ENCODE measurements at regions not wholly inside any gene's neighbourhood (a gene's known extent, or its start where the extent isn't known, plus 50 kb on each side); places are given as distances from the start of the nearest gene placed in this dataset.
A peak's percentile ranks its signal among the peaks of the same experiment; 100 is the strongest.

DNA sequence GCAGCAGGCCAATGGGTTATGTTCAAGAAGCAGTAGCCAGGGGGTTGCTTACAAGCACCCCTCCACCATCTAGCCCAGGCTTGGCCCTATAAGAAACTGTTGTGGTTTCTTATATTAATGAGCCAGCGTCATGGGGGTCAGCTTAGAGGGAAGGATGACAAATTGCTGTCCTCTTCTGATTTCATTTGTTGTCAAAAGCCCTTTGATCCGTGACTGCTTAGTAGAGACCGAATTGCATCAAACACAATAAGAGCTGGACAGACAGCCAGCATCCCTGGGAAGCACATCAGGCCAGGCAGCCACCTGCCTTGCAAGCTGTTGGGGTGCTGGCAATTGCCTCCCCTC, 206.6 kb upstream of the SETBP1 start:
- no peak overlapping the region for H2BK15ac ChIP-seq (ENCODE audit: low read length)
- H3K79me1 ChIP-seq (ENCODE audit: low read depth, low read length) = no peaks in the 10 kb centered on the region
- H3K4me3 ChIP-seq (ENCODE audit: low read length in 2 of 2) = no peak overlapping the region
- WGBS, 2 donors (ENCODE audit: extremely low coverage in 2 of 2, insufficient read length in 2 of 2, insufficient replicate concordance in 1 of 2) = no CpG with 5 or more reads among the region's 3 CpGs
- DNase-seq (ENCODE audit: low spot score) = no peak
- no peak overlapping the region for H3K27ac ChIP-seq (replicated peaks; ENCODE audit: low read length)
- H2BK12ac ChIP-seq (ENCODE audit: low read length) = no peak overlapping the region
- no peak overlapping the region for H4K8ac ChIP-seq (ENCODE audit: low read depth, low read length)
- peaks cover 0 to 3% of the 10 kb centered on the region in 2 donors for H3K4me1 ChIP-seq (ENCODE audit: control insufficient read depth in 2 of 2, insufficient read depth in 1 of 2, low read depth in 1 of 2, low read length in 2 of 2)
- no peak overlapping the region for H3K18ac ChIP-seq (ENCODE audit: low read length)
- H2AK5ac ChIP-seq (ENCODE audit: low read depth, low read length) = no peak overlapping the region
- no peaks in the 10 kb centered on the region for H3K36me3 ChIP-seq (replicated peaks in 1 of 2; ENCODE audit: control insufficient read depth in 2 of 2, insufficient read depth in 2 of 2, low read length in 2 of 2)
- peak overlapping the region; percentile 40 for H3K14ac ChIP-seq (ENCODE audit: low read length)
- H2AFZ ChIP-seq (ENCODE audit: low read length) = no peak overlapping the region
- H3K4ac ChIP-seq (ENCODE audit: low read length) = no peak overlapping the region
- no peak overlapping the region for H3K23ac ChIP-seq (ENCODE audit: low read depth, low read length, poor library complexity)
- no peak overlapping the region for H2BK5ac ChIP-seq (ENCODE audit: low read length)
- H2BK120ac ChIP-seq (ENCODE audit: low read depth, low read length) = no peak overlapping the region
- H3K4me2 ChIP-seq (ENCODE audit: insufficient read depth, low read length, poor library complexity, severe bottlenecking) = no peak overlapping the region
- H3K27me3 ChIP-seq (ENCODE audit: control insufficient read depth in 3 of 3, insufficient read depth in 3 of 3, low read depth in 1 of 3, low read length in 3 of 3) = peaks cover 0 to 6% (median 0%) of the 10 kb centered on the region in 3 experiments
- H3K9ac ChIP-seq (ENCODE audit: low read depth, low read length, poor library complexity) = no peak overlapping the region
- H3K9me3 ChIP-seq (replicated peaks in 1 of 2; ENCODE audit: control insufficient read depth in 2 of 2, insufficient read depth in 1 of 2, low read depth in 1 of 2, low read length in 2 of 2) = peaks cover 1% of the 10 kb centered on the region in 2 donors
- no peak overlapping the region for H4K91ac ChIP-seq (ENCODE audit: low read depth, low read length, poor library complexity)

DNA sequence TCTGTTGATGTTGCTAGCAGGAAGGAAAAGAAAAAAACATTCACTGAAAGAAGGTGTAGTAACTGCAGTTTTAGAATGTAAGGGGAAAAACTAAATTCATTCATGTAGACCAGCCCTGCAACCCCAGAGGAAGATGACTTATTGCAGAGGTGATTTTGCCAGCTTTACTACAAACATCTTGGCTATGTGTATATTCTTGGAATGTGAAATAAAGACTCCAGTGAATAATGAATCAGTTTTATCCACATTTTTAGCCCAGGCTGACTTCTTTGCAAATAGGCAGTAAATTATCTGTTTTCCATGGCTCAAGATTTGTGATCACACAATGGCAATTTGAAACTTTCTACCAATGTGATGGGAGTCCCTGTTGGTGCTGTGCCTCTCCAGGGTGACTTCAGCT, 206.1 kb upstream of the SETBP1 start:
- Histone ChIP-seq H3K14ac (ENCODE audit: low read length) (no peak overlapping the region), H3K9ac (ENCODE audit: low read depth, low read length, poor library complexity) (no peak overlapping the region), H2BK120ac (ENCODE audit: low read depth, low read length) (no peak overlapping the region), H3K4me1 (ENCODE audit: control insufficient read depth in 2 of 2, insufficient read depth in 1 of 2, low read depth in 1 of 2, low read length in 2 of 2) (peaks cover 0 to 3% of the 10 kb centered on the region in 2 donors), H3K27me3 (ENCODE audit: control insufficient read depth in 3 of 3, insufficient read depth in 3 of 3, low read depth in 1 of 3, low read length in 3 of 3) (peaks cover 0 to 6% (median 0%) of the 10 kb centered on the region in 3 experiments), H3K36me3 (replicated peaks in 1 of 2; ENCODE audit: control insufficient read depth in 2 of 2, insufficient read depth in 2 of 2, low read length in 2 of 2) (no peaks in the 10 kb centered on the region), H3K27ac (replicated peaks; ENCODE audit: low read length) (no peak overlapping the region), H3K79me1 (ENCODE audit: low read depth, low read length) (no peaks in the 10 kb centered on the region), H3K4me2 (ENCODE audit: insufficient read depth, low read length, poor library complexity, severe bottlenecking) (no peak overlapping the region), H4K8ac (ENCODE audit: low read depth, low read length) (no peak overlapping the region), H3K4me3 (ENCODE audit: low read length in 2 of 2) (no peak overlapping the region), H2BK15ac (ENCODE audit: low read length) (no peak overlapping the region), H4K91ac (ENCODE audit: low read depth, low read length, poor library complexity) (no peak overlapping the region), H2BK5ac (ENCODE audit: low read length) (no peak overlapping the region), H3K9me3 (replicated peaks in 1 of 2; ENCODE audit: control insufficient read depth in 2 of 2, insufficient read depth in 1 of 2, low read depth in 1 of 2, low read length in 2 of 2) (peaks cover 7% of the 10 kb centered on the region in 2 donors), H2BK12ac (ENCODE audit: low read length) (no peak overlapping the region), H2AFZ (ENCODE audit: low read length) (no peak overlapping the region), H3K4ac (ENCODE audit: low read length) (no peak overlapping the region), H3K23ac (ENCODE audit: low read depth, low read length, poor library complexity) (no peak overlapping the region), H2AK5ac (ENCODE audit: low read depth, low read length) (no peak overlapping the region), H3K18ac (ENCODE audit: low read length) (no peak overlapping the region)
- no peak for DNase-seq (ENCODE audit: low spot score)

DNA sequence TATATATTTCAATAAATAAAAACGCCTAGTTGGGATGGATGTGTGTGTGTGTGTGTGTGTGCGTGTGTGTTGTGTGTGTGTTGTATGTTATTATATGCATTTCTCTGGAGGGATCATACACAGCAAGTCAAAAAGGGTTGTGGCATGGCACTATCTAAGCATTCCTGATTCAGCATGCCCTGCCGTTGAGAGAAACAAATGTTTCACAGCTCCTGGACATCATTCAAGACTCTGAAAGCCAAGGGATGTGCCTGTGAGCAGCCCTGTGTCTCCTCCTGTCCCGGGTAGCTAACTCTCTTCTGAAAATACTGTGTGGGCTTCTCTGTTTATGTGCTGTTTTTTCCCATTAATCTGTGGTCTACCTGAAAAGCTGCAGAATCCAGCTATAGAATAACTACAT, 197.9 kb upstream of the SETBP1 start:
- Histone ChIP-seq H3K14ac (ENCODE audit: low read length) (no peak overlapping the region), H3K27ac (replicated peaks; ENCODE audit: low read length) (no peak overlapping the region), H3K4ac (ENCODE audit: low read length) (no peak overlapping the region), H3K9ac (ENCODE audit: low read depth, low read length, poor library complexity) (no peak overlapping the region), H3K36me3 (replicated peaks in 1 of 2; ENCODE audit: control insufficient read depth in 2 of 2, insufficient read depth in 2 of 2, low read length in 2 of 2) (no peaks in the 10 kb centered on the region), H3K4me2 (ENCODE audit: insufficient read depth, low read length, poor library complexity, severe bottlenecking) (no peak overlapping the region), H3K23ac (ENCODE audit: low read depth, low read length, poor library complexity) (no peak overlapping the region), H3K27me3 (ENCODE audit: control insufficient read depth in 3 of 3, insufficient read depth in 3 of 3, low read depth in 1 of 3, low read length in 3 of 3) (no peaks in the 10 kb centered on the region), H2BK120ac (ENCODE audit: low read depth, low read length) (no peak overlapping the region), H3K4me3 (ENCODE audit: low read length in 2 of 2) (no peak overlapping the region), H2BK12ac (ENCODE audit: low read length) (no peak overlapping the region), H3K4me1 (ENCODE audit: control insufficient read depth in 2 of 2, insufficient read depth in 1 of 2, low read depth in 1 of 2, low read length in 2 of 2) (no peaks in the 10 kb centered on the region), H3K18ac (ENCODE audit: low read length) (no peak overlapping the region), H3K79me1 (ENCODE audit: low read depth, low read length) (no peaks in the 10 kb centered on the region), H2AFZ (ENCODE audit: low read length) (no peak overlapping the region), H4K8ac (ENCODE audit: low read depth, low read length) (no peak overlapping the region), H4K91ac (ENCODE audit: low read depth, low read length, poor library complexity) (no peak overlapping the region), H2BK15ac (ENCODE audit: low read length) (no peak overlapping the region), H3K9me3 (replicated peaks in 1 of 2; ENCODE audit: control insufficient read depth in 2 of 2, insufficient read depth in 1 of 2, low read depth in 1 of 2, low read length in 2 of 2) (peaks cover 8% of the 10 kb centered on the region in 2 donors), H2BK5ac (ENCODE audit: low read length) (no peak overlapping the region), H2AK5ac (ENCODE audit: low read depth, low read length) (no peak overlapping the region)
- no peak for DNase-seq (ENCODE audit: low spot score)
- WGBS, 2 donors (ENCODE audit: extremely low coverage in 2 of 2, insufficient read length in 2 of 2, insufficient replicate concordance in 1 of 2) = no CpG with 5 or more reads among the region's 4 CpGs

DNA sequence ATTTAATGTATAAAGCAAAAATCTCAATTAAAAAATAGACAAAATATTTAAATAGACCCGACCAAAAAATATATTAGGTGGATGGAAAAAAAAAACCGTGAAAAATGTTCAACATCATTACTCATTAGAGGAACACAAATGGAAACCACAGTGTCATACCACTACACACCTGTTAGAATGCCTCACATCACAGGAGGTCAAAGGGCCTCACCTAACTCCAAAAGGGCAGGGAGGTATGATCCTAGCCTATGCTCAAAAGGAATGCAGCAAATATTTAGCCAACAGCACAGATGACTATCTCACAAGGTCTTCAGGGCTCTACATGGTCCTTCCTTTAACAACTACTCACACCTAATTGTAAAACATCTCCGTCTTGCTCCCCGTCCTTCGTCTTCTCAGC, 185.5 kb upstream of the SETBP1 start:
- no peak overlapping the region for H4K8ac ChIP-seq (ENCODE audit: low read depth, low read length)
- no peak overlapping the region for H2BK12ac ChIP-seq (ENCODE audit: low read length)
- no peak overlapping the region for H2AK5ac ChIP-seq (ENCODE audit: low read depth, low read length)
- no peak overlapping the region for H3K23ac ChIP-seq (ENCODE audit: low read depth, low read length, poor library complexity)
- H3K4me2 ChIP-seq (ENCODE audit: insufficient read depth, low read length, poor library complexity, severe bottlenecking) = no peak overlapping the region
- WGBS, 2 donors (ENCODE audit: extremely low coverage in 2 of 2, insufficient read length in 2 of 2, insufficient replicate concordance in 1 of 2) = no CpG with 5 or more reads among the region's 5 CpGs
- H3K4ac ChIP-seq (ENCODE audit: low read length) = no peak overlapping the region
- no peak overlapping the region for H2AFZ ChIP-seq (ENCODE audit: low read length)
- H2BK120ac ChIP-seq (ENCODE audit: low read depth, low read length) = no peak overlapping the region
- no peak overlapping the region for H3K4me3 ChIP-seq (ENCODE audit: low read length in 2 of 2)
- H2BK5ac ChIP-seq (ENCODE audit: low read length) = no peak overlapping the region
- H3K4me1 ChIP-seq (ENCODE audit: control insufficient read depth in 2 of 2, insufficient read depth in 1 of 2, low read depth in 1 of 2, low read length in 2 of 2) = no peaks in the 10 kb centered on the region
- H3K9me3 ChIP-seq (replicated peaks in 1 of 2; ENCODE audit: control insufficient read depth in 2 of 2, insufficient read depth in 1 of 2, low read depth in 1 of 2, low read length in 2 of 2) = no peaks in the 10 kb centered on the region
- no peak overlapping the region for H3K18ac ChIP-seq (ENCODE audit: low read length)
- H3K79me1 ChIP-seq (ENCODE audit: low read depth, low read length) = no peaks in the 10 kb centered on the region
- no peak overlapping the region for H3K9ac ChIP-seq (ENCODE audit: low read depth, low read length, poor library complexity)
- no peak for DNase-seq (ENCODE audit: low spot score)
- no peak overlapping the region for H3K27ac ChIP-seq (replicated peaks; ENCODE audit: low read length)
- H3K36me3 ChIP-seq (replicated peaks in 1 of 2; ENCODE audit: control insufficient read depth in 2 of 2, insufficient read depth in 2 of 2, low read length in 2 of 2) = no peaks in the 10 kb centered on the region
- H4K91ac ChIP-seq (ENCODE audit: low read depth, low read length, poor library complexity) = no peak overlapping the region
- H2BK15ac ChIP-seq (ENCODE audit: low read length) = no peak overlapping the region
- no peak overlapping the region for H3K14ac ChIP-seq (ENCODE audit: low read length)
- H3K27me3 ChIP-seq (ENCODE audit: control insufficient read depth in 3 of 3, insufficient read depth in 3 of 3, low read depth in 1 of 3, low read length in 3 of 3) = no peaks in the 10 kb centered on the region
